Fibroblast of the aortic adventitia (primary cell): ENCODE measurements at regions not wholly inside any gene's neighbourhood (a gene's known extent, or its start where the extent isn't known, plus 50 kb on each side); places are given as distances from the start of the nearest gene placed in this dataset.
A peak's percentile ranks its signal among the peaks of the same experiment; 100 is the strongest.

ENCODE experiments used
- DNase-seq: peaks from one replicate; pipeline ENCODE4 v3.0.0-alpha.2; 2010; ENCODE audit warnings: low read depth
- H3K4me3 ChIP-seq: 2 replicates; pipeline ENCODE4 v1.5.1; 2011; ENCODE audit warnings: low read depth, mild to moderate bottlenecking, control low read depth, low read length, moderate library complexity
- CTCF ChIP-seq: IDR thresholded peaks from 2 replicates; pipeline ENCODE4 v1.5.1; 2011; ENCODE audit warnings: mild to moderate bottlenecking, low read length, control low read depth, inconsistent platforms; ENCODE audit not compliant: insufficient read depth

GRCh38 chr11:27186580-27186979 lies 146.0 kb downstream of the BBOX1 start:
- no peak for DNase-seq
- no peak for TF ChIP-seq CTCF
- H3K4me3 ChIP-seq = no peak overlapping the region

- H3K4me3 ChIP-seq = no peak overlapping the region
- no peak for DNase-seq
- TF ChIP-seq CTCF = no peak
Observed at GRCh38 chr11:27184458-27185312, 144.1 kb downstream of the BBOX1 start.

- peak; percentile 87 for DNase-seq
- TF ChIP-seq CTCF = peak; percentile 70
- no peak overlapping the region for H3K4me3 ChIP-seq
Observed at GRCh38 chr11:27183672-27184457, 143.2 kb downstream of the BBOX1 start.

- DNase-seq = no peak
- no peak for TF ChIP-seq CTCF
- no peak overlapping the region for H3K4me3 ChIP-seq
Observed at GRCh38 chr11:27179334-27179733, 138.7 kb downstream of the BBOX1 start.

GRCh38 chr11:27178859-27179258 lies 138.2 kb downstream of the BBOX1 start:
- DNase-seq = no peak
- H3K4me3 ChIP-seq = no peak overlapping the region
- no peak for TF ChIP-seq CTCF
